HL-60 (cell line): ENCODE measurements at regions not wholly inside any gene's neighbourhood (a gene's known extent, or its start where the extent isn't known, plus 50 kb on each side); places are given as distances from the start of the nearest gene placed in this dataset.

Source experiments
- CTCF ChIP-seq: IDR thresholded peaks from one replicate; pipeline ENCODE4 v1.5.1; 2011; ENCODE audit warnings: low read length, control low read depth, inconsistent platforms; ENCODE audit not compliant: insufficient read depth
- GABPA ChIP-seq: IDR thresholded peaks from 2 replicates; pipeline ENCODE4 v1.6.1; 2012; ENCODE audit warnings: low read depth
- POLR2AphosphoS5 ChIP-seq: IDR thresholded peaks from 2 replicates; pipeline ENCODE4 v1.6.1; 2012; ENCODE audit warnings: low read depth
- REST ChIP-seq: IDR thresholded peaks from 2 replicates; pipeline ENCODE4 v1.6.1; 2012; ENCODE audit warnings: low read depth; ENCODE audit not compliant: insufficient replicate concordance

GRCh38 chr18:78658531-78658930, 321.1 kb upstream of the SALL3 start:
- TF ChIP-seq CTCF (no peak), POLR2AphosphoS5 (no peak), GABPA (no peak), REST (no peak)
